ENCODE measurements at regions not wholly inside any gene's neighbourhood (a gene's known extent, or its start where the extent isn't known, plus 50 kb on each side); places are given as distances from the start of the nearest gene placed in this dataset.

- Histone ChIP-seq H3K9ac (ENCODE audit: low read length) (no peak overlapping the region), H3K9me2 (replicated peaks; ENCODE audit: insufficient read depth, low read length) (no peaks in the 10 kb centered on the region), H3K27ac (ENCODE audit: low read length) (no peak overlapping the region), H4K20me1 (ENCODE audit: insufficient read depth, low read length) (no peaks in the 10 kb centered on the region), H3K79me2 (ENCODE audit: low read length) (no peaks in the 10 kb centered on the region), H3K36me3 (replicated peaks; ENCODE audit: insufficient read depth, low read length) (no peaks in the 10 kb centered on the region), H3K27me3 (replicated peaks; ENCODE audit: insufficient read depth, low read length) (peaks cover 3% of the 10 kb centered on the region; the same call in 1 of the 2 replicates), H3K4me2 (ENCODE audit: low read depth, low read length) (no peak overlapping the region), H3K4me1 (ENCODE audit: low read length) (no peaks in the 10 kb centered on the region), H3K4me3 (ENCODE audit: low read length) (no peak overlapping the region), H3F3A (ENCODE audit: insufficient read depth, low read length) (no peaks in the 10 kb centered on the region), H3K9me3 (replicated peaks; ENCODE audit: insufficient read depth, low read length) (no peaks in the 10 kb centered on the region), H2AFZ (ENCODE audit: low read length) (no peak overlapping the region)
- TF ChIP-seq EZH2 (optimal IDR thresholded peaks at IDR 0.05; ENCODE audit: low read depth, low read length) (no peak), CTCF (IDR thresholded peaks at IDR 0.05; ENCODE audit: low read length) (no peak), EZH2phosphoT487 (IDR thresholded peaks at IDR 0.05; ENCODE audit: low read length) (no peak)
- DNase-seq: no peak
Measured at GRCh38 chr1:42043182-42043581, 110.0 kb upstream of the GUCA2B start.

- H3F3A ChIP-seq (ENCODE audit: insufficient read depth, low read length): no peaks in the 10 kb centered on the region
- no peaks in the 10 kb centered on the region for H3K79me2 ChIP-seq (ENCODE audit: low read length)
- TF ChIP-seq EZH2 (optimal IDR thresholded peaks at IDR 0.05; ENCODE audit: low read depth, low read length) (no peak), CTCF (IDR thresholded peaks at IDR 0.05; ENCODE audit: low read length) (no peak), EZH2phosphoT487 (IDR thresholded peaks at IDR 0.05; ENCODE audit: low read length) (no peak)
- H3K27me3 ChIP-seq (replicated peaks; ENCODE audit: insufficient read depth, low read length): peaks cover 13% of the 10 kb centered on the region
- no peak overlapping the region for H2AFZ ChIP-seq (ENCODE audit: low read length)
- H3K9me3 ChIP-seq (replicated peaks; ENCODE audit: insufficient read depth, low read length): no peaks in the 10 kb centered on the region
- H3K27ac ChIP-seq (ENCODE audit: low read length): no peak overlapping the region
- DNase-seq: no peak
- no peak overlapping the region for H3K4me2 ChIP-seq (ENCODE audit: low read depth, low read length)
- no peaks in the 10 kb centered on the region for H4K20me1 ChIP-seq (ENCODE audit: insufficient read depth, low read length)
- no peak overlapping the region for H3K4me3 ChIP-seq (ENCODE audit: low read length)
- H3K4me1 ChIP-seq (ENCODE audit: low read length): no peaks in the 10 kb centered on the region
- H3K9ac ChIP-seq (ENCODE audit: low read length): no peak overlapping the region
- H3K36me3 ChIP-seq (replicated peaks; ENCODE audit: insufficient read depth, low read length): no peaks in the 10 kb centered on the region
- no peaks in the 10 kb centered on the region for H3K9me2 ChIP-seq (replicated peaks; ENCODE audit: insufficient read depth, low read length)
Measured at GRCh38 chr1:42041031-42041430, 112.2 kb upstream of the GUCA2B start.

GRCh38 chr1:42040159-42040558 is 113.1 kb upstream of the GUCA2B start:
- TF ChIP-seq CTCF (IDR thresholded peaks at IDR 0.05; ENCODE audit: low read length) (no peak), EZH2phosphoT487 (IDR thresholded peaks at IDR 0.05; ENCODE audit: low read length) (no peak)
- H3K27ac ChIP-seq (ENCODE audit: low read length): no peak overlapping the region
- no peak overlapping the region for H3K4me2 ChIP-seq (ENCODE audit: low read depth, low read length)
- no peaks in the 10 kb centered on the region for H3K4me1 ChIP-seq (ENCODE audit: low read length)
- H4K20me1 ChIP-seq (ENCODE audit: insufficient read depth, low read length): no peaks in the 10 kb centered on the region
- H3K36me3 ChIP-seq (replicated peaks; ENCODE audit: insufficient read depth, low read length): no peaks in the 10 kb centered on the region
- no peak overlapping the region for H2AFZ ChIP-seq (ENCODE audit: low read length)
- DNase-seq: no peak
- no peaks in the 10 kb centered on the region for H3K9me3 ChIP-seq (replicated peaks; ENCODE audit: insufficient read depth, low read length)
- no peaks in the 10 kb centered on the region for H3K79me2 ChIP-seq (ENCODE audit: low read length)
- no peak overlapping the region for H3K9ac ChIP-seq (ENCODE audit: low read length)
- H3F3A ChIP-seq (ENCODE audit: insufficient read depth, low read length): no peaks in the 10 kb centered on the region
- H3K9me2 ChIP-seq (replicated peaks; ENCODE audit: insufficient read depth, low read length): no peaks in the 10 kb centered on the region
- H3K27me3 ChIP-seq (replicated peaks; ENCODE audit: insufficient read depth, low read length): peaks cover 13% of the 10 kb centered on the region
- no peak overlapping the region for H3K4me3 ChIP-seq (ENCODE audit: low read length)

Data from MM.1S (cell line).